IMR-90 (cell line): ENCODE measurements at regions not wholly inside any gene's neighbourhood (a gene's known extent, or its start where the extent isn't known, plus 50 kb on each side); places are given as distances from the start of the nearest gene placed in this dataset.

Source experiments
- ATAC-seq: fragments of 200-7000 bp; cut with Tn5 transposase; 2 replicates; pipeline ENCODE4 v1.9.1; 2020; ENCODE audit warnings: low read depth, mild to moderate bottlenecking, moderate library complexity
- BruUV-seq: library from RNA; stranded (reverse); fragments of 400-500 nt; replicated peaks from 2 replicates; lab custom pipeline; 2021; lab: Mats Ljungman, UMichigan
- CTCF ChIA-PET: fragments of 300-600 bp; formaldehyde crosslinking; extraction: SDS; loops from one replicate; lab custom pipeline; 2021; ENCODE audit warnings: antibody characterized with exemption; lab: Yijun Ruan, JAX
- POLR2A ChIA-PET: fragments of 300-600 bp; sonication (Branson Sonifier 250); formaldehyde crosslinking; loops from one replicate; lab custom pipeline; 2022; ENCODE audit warnings: antibody characterized with exemption; ENCODE audit not compliant: unreplicated experiment; lab: Charles Lee
- DNase-seq: peaks from one replicate; pipeline ENCODE4 v3.0.0; 2013
- H2AFZ ChIP-seq: replicated peaks from 2 replicates; pipeline ENCODE3; 2013; ENCODE audit warnings: low read length, mild to moderate bottlenecking; ENCODE audit not compliant: poor library complexity
- H2AK5ac ChIP-seq: 2 replicates; pipeline ENCODE4 v1.6.1; 2013; ENCODE audit warnings: low read depth, low read length, inconsistent platforms
- H2AK9ac ChIP-seq: replicated peaks from 2 replicates; pipeline ENCODE3; 2013; ENCODE audit warnings: mild to moderate bottlenecking, low read depth, low read length, moderate library complexity; ENCODE audit not compliant: poor library complexity
- H2BK120ac ChIP-seq: 2 replicates; pipeline ENCODE4 v1.6.1; 2013; ENCODE audit warnings: low read depth, low read length, inconsistent platforms
- H2BK15ac ChIP-seq: 3 replicates; pipeline ENCODE4 v1.6.1; 2013; ENCODE audit warnings: low read depth, low read length, inconsistent platforms
- H2BK20ac ChIP-seq: 2 replicates; pipeline ENCODE4 v1.6.1; 2013; ENCODE audit warnings: low read depth, mild to moderate bottlenecking, inconsistent platforms, low read length, moderate library complexity
- H2BK5ac ChIP-seq: 2 replicates; pipeline ENCODE4 v1.6.1; 2013; ENCODE audit warnings: mild to moderate bottlenecking, low read depth, low read length, inconsistent platforms; ENCODE audit not compliant: poor library complexity, severe bottlenecking
- H3K14ac ChIP-seq: replicated peaks from 2 replicates; pipeline ENCODE4 v1.6.1; 2013; ENCODE audit warnings: low read depth, low read length, inconsistent platforms
- H3K18ac ChIP-seq: 2 replicates; pipeline ENCODE4 v1.6.1; 2013; ENCODE audit warnings: low read depth, low read length, control low read depth
- H3K23ac ChIP-seq: 2 replicates; pipeline ENCODE4 v1.6.1; 2013; ENCODE audit warnings: low read depth, low read length, inconsistent platforms
- H3K27ac ChIP-seq: 2 replicates; pipeline ENCODE4 v1.5.1; 2013; ENCODE audit warnings: mild to moderate bottlenecking, control low read depth, low read length; ENCODE audit not compliant: insufficient read depth
- H3K27me3 ChIP-seq: 2 replicates; pipeline ENCODE4 v1.6.1; 2013; ENCODE audit warnings: low read length; ENCODE audit not compliant: control insufficient read depth, insufficient read depth
- H3K36me3 ChIP-seq: 2 replicates; pipeline ENCODE4 v1.6.1; 2013; ENCODE audit warnings: low read length, mixed read lengths; ENCODE audit not compliant: control insufficient read depth, insufficient read depth
- H3K4ac ChIP-seq: 2 replicates; pipeline ENCODE4 v1.6.1; 2013; ENCODE audit warnings: low read depth, low read length, inconsistent platforms
- H3K4me1 ChIP-seq: 2 replicates; pipeline ENCODE4 v1.6.1; 2013; ENCODE audit warnings: low read length, mixed read lengths; ENCODE audit not compliant: control insufficient read depth, insufficient read depth
- H3K4me2 ChIP-seq: 2 replicates; pipeline ENCODE4 v1.6.1; 2013; ENCODE audit warnings: low read depth, mild to moderate bottlenecking, control low read depth, low read length, moderate library complexity
- H3K4me3 ChIP-seq: 2 replicates; pipeline ENCODE4 v1.5.1; 2013; ENCODE audit warnings: low read depth, mild to moderate bottlenecking, control low read depth, low read length, moderate library complexity; ENCODE audit not compliant: insufficient read depth
- H3K56ac ChIP-seq: 2 replicates; pipeline ENCODE4 v1.6.1; 2013; ENCODE audit warnings: low read length, inconsistent platforms; ENCODE audit not compliant: insufficient read depth; ENCODE audit errors: extremely low read depth
- H3K79me1 ChIP-seq, 2 experiments: 2 replicates each; pipeline ENCODE4 v1.6.1; 2013; ENCODE audit warnings: low read length in 2 of 2, inconsistent platforms in 1 of 2, low read depth in 1 of 2
- H3K9ac ChIP-seq: 2 replicates; pipeline ENCODE4 v1.6.1; 2013; ENCODE audit warnings: low read depth, low read length, control low read depth
- H3K9me1 ChIP-seq: 2 replicates; pipeline ENCODE4 v1.6.1; 2013; ENCODE audit warnings: low read length, inconsistent platforms; ENCODE audit not compliant: insufficient read depth
- H3K9me3 ChIP-seq: 2 replicates; pipeline ENCODE4 v1.6.1; 2013; ENCODE audit warnings: low read length; ENCODE audit not compliant: control insufficient read depth, insufficient read depth
- H4K20me1 ChIP-seq: 2 replicates; pipeline ENCODE4 v1.6.1; 2013; ENCODE audit warnings: low read length, inconsistent platforms; ENCODE audit not compliant: insufficient read depth
- H4K5ac ChIP-seq: 2 replicates; pipeline ENCODE4 v1.6.1; 2013; ENCODE audit warnings: mild to moderate bottlenecking, low read depth, low read length, control low read depth
- H4K8ac ChIP-seq, 2 experiments: 2 replicates each; pipeline ENCODE4 v1.6.1; 2013; ENCODE audit warnings: low read depth in 2 of 2, low read length in 2 of 2, control low read depth in 1 of 2, inconsistent platforms in 1 of 2
- H4K91ac ChIP-seq: 2 replicates; pipeline ENCODE4 v1.6.1; 2013; ENCODE audit warnings: low read depth, low read length, inconsistent platforms; ENCODE audit not compliant: insufficient read depth
- BHLHE40 ChIP-seq: fragments of 150-350 bp; IDR thresholded peaks from 2 replicates; pipeline ENCODE4 v1.6.1; 2016; ENCODE audit warnings: mild to moderate bottlenecking, low read depth, low read length
- CEBPB ChIP-seq: IDR thresholded peaks from 2 replicates; pipeline ENCODE4 v1.6.1; 2012; ENCODE audit warnings: low read depth, low read length, improper control_type of control experiment
- CHD1 ChIP-seq: IDR thresholded peaks from 2 replicates; pipeline ENCODE4 v1.6.1; 2012; ENCODE audit warnings: low read depth, low read length, improper control_type of control experiment
- CTCF ChIP-seq: conservative IDR thresholded peaks from 2 replicates; pipeline ENCODE4 v1.5.1; 2012; ENCODE audit warnings: mild to moderate bottlenecking, low read depth, low read length, improper control_type of control experiment
- ELK1 ChIP-seq: fragments of 150-350 bp; IDR thresholded peaks from 2 replicates; pipeline ENCODE4 v1.6.1; 2016; ENCODE audit warnings: low read depth, mild to moderate bottlenecking, low read length, moderate library complexity, borderline replicate concordance
- FOS ChIP-seq: fragments of 150-350 bp; IDR thresholded peaks from 2 replicates; pipeline ENCODE4 v1.6.1; 2016; ENCODE audit warnings: low read depth, low read length
- MAFK ChIP-seq: IDR thresholded peaks from 2 replicates; pipeline ENCODE4 v1.6.1; 2012; ENCODE audit warnings: low read depth, low read length, improper control_type of control experiment
- MAZ ChIP-seq: IDR thresholded peaks from 2 replicates; pipeline ENCODE4 v1.6.1; 2012; ENCODE audit warnings: low read depth, mild to moderate bottlenecking, low read length, improper control_type of control experiment, moderate library complexity, borderline replicate concordance
- MXI1 ChIP-seq: IDR thresholded peaks from 2 replicates; pipeline ENCODE4 v1.6.1; 2012; ENCODE audit warnings: low read depth, mild to moderate bottlenecking, low read length, moderate library complexity, borderline replicate concordance
- POLR2A ChIP-seq: IDR thresholded peaks from 2 replicates; pipeline ENCODE4 v1.6.1; 2012; ENCODE audit warnings: mild to moderate bottlenecking, low read depth, low read length
- RAD21 ChIP-seq: IDR thresholded peaks from 2 replicates; pipeline ENCODE4 v1.6.1; 2012; ENCODE audit warnings: low read length, improper control_type of control experiment
- RFX5 ChIP-seq: IDR thresholded peaks from 2 replicates; pipeline ENCODE4 v1.8.0; 2012; ENCODE audit warnings: low read depth, mild to moderate bottlenecking, low read length, moderate library complexity
- USF2 ChIP-seq: fragments of 150-350 bp; IDR thresholded peaks from 2 replicates; pipeline ENCODE4 v1.6.1; 2017; ENCODE audit warnings: mild to moderate bottlenecking, antibody characterized with exemption, low read length, low read depth
- WGBS, 2 experiments: methylation state at CpG; one replicate each; pipeline versions ENCODE4 v1.1.5 to v1.1.7; 2013; ENCODE audit warnings: missing lambda C conversion rate in 2 of 2; ENCODE audit not compliant: insufficient read length in 1 of 2; ENCODE audit errors: extremely low coverage in 2 of 2; 5-methylcytosine and 5-hydroxymethylcytosine counted together
- dilution Hi-C: fragments of 300-500 bp; cut with HindIII; formaldehyde crosslinking; loops from one replicate; pipeline ENCODE4 v1.14.3; 2018; ENCODE audit warnings: low sequenced_read_pairs; ENCODE audit not compliant: unreplicated experiment
- in situ Hi-C: fragments of 300-500 bp; cut with MboI; formaldehyde crosslinking; loops from 3 replicates; pipeline ENCODE4 v1.14.3; 2019; ENCODE audit warnings: low sequenced_read_pairs, inconsistent platforms, mixed read lengths
- intact Hi-C: fragments of 100-400 bp; cut with micrococcal nuclease; formaldehyde crosslinking; loops from 2 replicates; pipeline ENCODE4 v1.10.0; 2022

GRCh38 chr1:29958271-29958670, 721.9 kb downstream of the PTPRU start:
- POLR2A ChIA-PET = no interaction called here
- WGBS, 2 experiments = 67% methylated on average over 1 of the region's 5 CpGs; no CpG with 5 or more reads in 1 of the 2 experiments
- dilution Hi-C loops = no loop called here

More at GRCh38 chr1:29958271-29958670, 721.9 kb downstream of the PTPRU start:
- Histone ChIP-seq H3K9ac (no peak overlapping the region), H3K18ac (no peak overlapping the region), H3K36me3 (no peaks in the 10 kb centered on the region), H3K23ac (no peak overlapping the region), H2AFZ (no peak overlapping the region), H3K9me3 (no peaks in the 10 kb centered on the region), H2BK120ac (no peak overlapping the region), H3K9me1 (no peaks in the 10 kb centered on the region), H2AK9ac (no peak overlapping the region), H3K56ac (no peak overlapping the region), H2BK5ac (no peak overlapping the region), H3K79me1 (no peaks in the 10 kb centered on the region), H3K4me2 (no peak overlapping the region), H4K8ac (no peak overlapping the region), H4K20me1 (no peaks in the 10 kb centered on the region), H3K27ac (no peak overlapping the region), H3K4me3 (no peak overlapping the region), H2AK5ac (no peak overlapping the region), H2BK20ac (no peak overlapping the region), H4K5ac (no peak overlapping the region), H2BK15ac (no peak overlapping the region), H4K91ac (no peak overlapping the region), H3K4ac (no peak overlapping the region), H3K4me1 (no peaks in the 10 kb centered on the region), H3K27me3 (no peaks in the 10 kb centered on the region; the same call in 1 of the 2 replicates), H3K14ac (no peak overlapping the region)
- intact Hi-C loops = no loop called here
- in situ Hi-C loops = no loop called here
- TF ChIP-seq RAD21 (no peak), RFX5 (no peak), CHD1 (no peak), MAFK (no peak), FOS (no peak), BHLHE40 (no peak), USF2 (no peak), MAZ (no peak), MXI1 (no peak), CTCF (no peak), POLR2A (no peak), ELK1 (no peak), CEBPB (no peak)
- CTCF ChIA-PET = no interaction called here
- ATAC-seq (no peak), DNase-seq (no peak)
- BruUV-seq = no TSS peak
